ENCODE measurements at regions not wholly inside any gene's neighbourhood (a gene's known extent, or its start where the extent isn't known, plus 50 kb on each side); places are given as distances from the start of the nearest gene placed in this dataset.
"Not testable (repeated sequence)": the region's sequence is repeated elsewhere in the genome, so short reads cannot be mapped to it uniquely, and the experiment has no call there.

DNA sequence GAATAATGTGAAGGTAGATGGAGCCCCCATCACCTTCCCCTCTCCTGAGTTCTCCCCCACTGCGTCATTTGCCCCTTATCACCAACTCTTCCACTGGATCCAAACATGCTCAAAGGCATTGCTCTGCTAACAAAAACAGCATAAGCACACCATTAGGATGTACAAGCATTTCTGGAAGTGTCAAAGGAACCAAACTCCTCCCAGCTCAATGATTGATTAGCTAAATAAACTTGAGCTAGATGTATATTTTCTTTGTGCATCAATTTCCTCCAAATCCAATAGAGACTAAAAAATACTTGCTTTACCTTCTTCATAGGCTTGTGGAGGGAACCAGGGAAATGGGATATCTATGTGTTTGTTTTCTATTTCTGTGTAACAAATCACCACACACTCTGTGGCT, 248.4 kb upstream of the JARID2 start:
- no peak for DNase-seq (ENCODE audit: low read depth in 3 of 3, low spot score in 2 of 3)

DNA sequence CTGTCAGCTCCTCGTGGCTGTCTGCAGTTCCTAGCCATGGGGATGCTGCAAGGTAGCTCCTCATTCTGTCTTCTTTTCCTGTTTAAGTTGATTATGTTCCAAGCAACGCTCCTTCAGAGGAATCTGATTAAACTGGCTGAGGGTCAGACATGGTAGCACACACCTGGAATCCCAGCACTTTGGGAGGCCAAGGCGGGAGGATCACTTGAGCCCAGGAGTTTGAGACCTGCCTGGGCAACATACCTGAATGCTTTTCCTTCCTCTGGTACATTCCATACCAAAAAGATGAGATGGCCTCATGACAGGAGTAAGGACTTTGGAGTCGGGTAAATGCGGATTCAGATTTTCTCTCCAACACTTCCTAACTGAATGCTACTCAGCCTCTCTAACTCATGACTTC, 246.8 kb upstream of the JARID2 start:
- DNase-seq (ENCODE audit: low read depth in 3 of 3, low spot score in 2 of 3) = no peak

DNA sequence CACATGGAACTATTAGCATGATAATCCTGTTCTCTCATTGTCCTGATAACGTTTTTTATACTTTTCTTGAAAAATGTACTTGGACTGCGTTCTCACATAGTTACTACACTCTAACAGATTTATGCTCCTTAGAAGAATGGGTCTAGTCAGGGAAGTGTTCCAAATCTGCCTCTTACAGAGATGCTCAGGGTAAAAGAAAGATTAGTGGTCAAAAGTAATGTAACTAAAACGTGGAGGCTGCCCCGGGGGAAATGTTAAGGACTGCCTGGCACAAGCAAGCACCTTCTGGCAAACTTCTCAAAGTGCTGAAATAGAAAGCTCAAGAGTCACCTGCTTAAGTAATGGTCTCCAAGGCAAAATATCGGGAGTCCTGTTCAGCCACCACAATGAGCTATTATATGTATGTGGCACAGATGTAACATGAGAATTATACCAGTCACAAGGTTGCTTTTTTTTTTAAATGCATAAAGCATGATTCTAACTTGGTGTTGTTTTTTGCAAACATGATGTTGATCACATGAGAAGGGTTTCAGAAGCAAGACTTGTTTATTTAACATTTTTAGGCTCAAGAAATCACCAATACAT, 244.5 kb upstream of the JARID2 start:
- no peak for DNase-seq (ENCODE audit: low read depth in 3 of 3, low spot score in 2 of 3)

DNA sequence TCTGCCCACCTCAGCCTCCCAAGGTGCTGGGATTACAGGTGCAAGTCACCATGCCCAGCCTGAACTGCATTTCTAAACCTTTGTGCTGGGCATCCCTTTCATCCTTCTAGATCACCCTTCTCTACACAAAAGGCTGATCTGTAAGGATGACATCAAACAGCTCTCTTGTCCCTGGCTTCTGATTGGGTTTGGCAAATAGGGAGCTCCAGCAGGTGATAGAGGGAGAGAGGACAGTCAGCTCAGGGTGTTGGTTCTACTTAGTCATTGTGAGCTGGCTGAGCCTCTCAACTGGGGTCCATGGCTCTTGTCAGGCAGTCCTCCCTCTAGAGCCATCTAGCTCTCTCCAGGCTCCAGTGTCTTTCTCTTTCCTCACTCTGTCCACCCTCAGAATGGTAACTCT, 237.6 kb upstream of the JARID2 start:
- DNase-seq (ENCODE audit: low read depth in 3 of 3, low spot score in 2 of 3) = no peak

DNA sequence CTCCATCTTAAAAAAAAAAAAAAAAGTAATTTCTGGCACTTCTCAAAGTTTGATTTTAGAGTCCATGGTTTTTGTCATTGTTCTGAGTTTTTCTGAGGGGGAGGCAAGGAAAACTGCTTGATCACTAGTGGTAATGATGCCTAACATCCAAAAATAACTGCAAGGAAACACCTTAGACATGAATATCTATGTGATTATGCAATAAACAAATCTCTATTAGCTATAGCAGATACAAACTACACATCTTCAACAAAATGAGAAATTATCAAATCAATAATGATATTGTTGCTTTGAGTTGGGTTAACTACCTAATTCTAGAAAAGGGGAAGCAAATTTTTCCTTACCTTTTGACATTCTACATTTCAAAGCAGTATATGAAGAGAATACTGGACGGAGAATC, 230.9 kb upstream of the JARID2 start:
- DNase-seq (ENCODE audit: low read depth in 3 of 3, low spot score in 2 of 3) = no peak

DNA sequence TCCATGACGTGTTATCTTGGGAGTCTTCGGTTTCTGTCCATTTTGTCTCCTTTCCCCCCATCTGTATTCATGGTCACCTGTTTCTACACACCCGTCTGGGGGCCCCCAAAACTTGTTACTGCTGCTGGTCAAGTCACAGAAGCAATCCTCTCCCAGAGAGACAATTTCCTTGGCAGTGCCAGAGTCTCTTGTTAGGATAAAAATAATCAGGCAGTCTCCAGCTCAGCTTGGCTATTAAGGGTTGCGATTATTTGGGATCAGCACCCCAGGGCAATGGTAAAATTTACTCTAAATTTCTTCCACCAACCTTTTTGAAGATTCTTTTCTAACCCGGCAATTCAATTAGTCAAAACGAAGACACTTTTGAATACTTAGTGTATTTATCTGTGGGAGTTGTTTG, 229.1 kb upstream of the JARID2 start:
- DNase-seq (ENCODE audit: low read depth in 3 of 3, low spot score in 2 of 3) = no peak

DNA sequence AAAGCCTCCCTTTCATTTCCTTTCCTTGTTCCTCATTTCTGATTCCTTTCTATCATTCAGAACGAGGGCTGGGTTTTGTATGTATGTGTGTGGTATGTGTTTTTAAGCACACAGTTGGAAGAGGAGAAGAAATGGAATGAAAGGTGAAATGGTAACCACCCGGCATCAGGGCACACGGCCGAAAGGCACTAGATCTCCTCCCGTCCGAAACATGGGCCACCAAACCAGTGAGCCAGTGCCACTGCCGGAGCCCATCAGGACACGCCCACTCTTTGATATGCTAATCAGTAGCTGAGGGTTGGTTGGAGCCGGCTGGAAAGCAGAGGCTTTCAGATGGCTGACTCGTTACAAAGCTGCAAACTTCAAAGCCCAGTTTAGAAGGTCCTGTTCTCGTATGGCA, 228.6 kb upstream of the JARID2 start:
- DNase-seq (ENCODE audit: low read depth in 3 of 3, low spot score in 2 of 3) = no peak

DNA sequence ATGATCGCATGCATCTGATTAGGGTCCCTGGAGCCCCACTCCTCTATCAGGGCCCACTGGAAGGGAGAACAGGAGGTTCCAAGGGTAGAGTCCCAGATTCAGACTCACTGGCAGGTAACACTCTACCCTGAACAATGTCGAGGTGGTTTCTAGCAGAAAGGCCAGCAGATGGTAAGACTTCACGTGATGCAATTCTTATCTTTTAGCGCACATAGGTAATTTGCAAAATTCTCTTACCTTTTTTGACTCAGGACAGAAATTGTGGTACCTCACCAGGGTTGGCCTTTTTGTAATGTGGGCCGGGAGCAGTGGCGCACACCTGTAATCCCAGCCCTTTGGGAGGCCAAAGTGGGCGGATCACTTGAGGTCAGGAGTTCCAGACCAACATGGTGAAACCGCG, 228.1 kb upstream of the JARID2 start:
- DNase-seq (ENCODE audit: low read depth in 3 of 3, low spot score in 2 of 3) = no peak

DNA sequence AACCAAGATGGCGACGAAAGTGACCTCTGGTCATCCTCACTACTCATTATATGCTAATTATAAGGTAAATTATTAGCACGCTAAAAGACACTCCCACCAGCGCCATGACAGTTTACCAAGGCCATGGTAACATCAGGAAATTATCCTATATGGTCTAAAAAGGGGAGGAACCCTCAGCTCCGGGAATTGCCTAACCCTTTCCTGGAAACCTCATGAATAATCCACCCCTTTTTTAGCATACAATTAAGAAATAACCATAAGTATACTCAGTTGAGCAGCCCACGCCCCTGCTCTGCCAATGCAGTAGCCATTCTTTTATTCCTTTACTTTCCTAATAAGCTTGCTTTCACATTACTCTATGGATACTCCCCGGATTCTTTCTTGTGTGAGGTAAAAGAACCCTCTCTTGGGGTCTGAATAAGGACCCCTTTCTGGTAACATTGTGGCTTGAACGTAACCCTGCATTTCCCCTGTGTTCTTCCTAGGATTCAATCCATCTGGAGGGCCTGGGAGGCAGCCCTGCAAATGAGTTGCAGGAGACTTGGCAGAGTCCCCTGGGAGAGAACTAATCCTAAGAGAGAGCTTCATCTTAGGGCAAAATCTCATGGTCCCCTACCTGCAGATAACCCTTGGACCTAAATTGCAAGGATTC, 225.6 kb upstream of the JARID2 start:
- no peak for DNase-seq (ENCODE audit: low read depth in 3 of 3, low spot score in 2 of 3)

DNA sequence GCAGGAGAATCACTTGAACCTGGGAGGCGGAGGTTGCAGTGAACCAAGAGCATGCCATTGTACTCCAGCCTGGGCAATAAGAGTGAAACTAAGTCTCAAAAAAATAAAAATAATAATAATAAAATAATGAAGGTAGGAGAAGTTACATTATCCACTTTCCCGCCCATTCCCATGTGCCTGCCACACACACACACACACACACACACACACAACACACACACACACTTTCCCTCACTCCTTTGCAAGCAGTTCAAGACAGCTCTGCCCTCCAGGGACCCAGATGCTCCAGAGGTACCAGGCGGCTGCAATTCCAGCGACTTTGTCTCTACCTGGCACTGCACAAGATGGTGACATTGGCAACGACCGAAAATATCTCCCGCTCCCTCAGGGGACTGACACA, 224.8 kb upstream of the JARID2 start:
- no peak for DNase-seq (ENCODE audit: low read depth in 3 of 3, low spot score in 2 of 3)

DNA sequence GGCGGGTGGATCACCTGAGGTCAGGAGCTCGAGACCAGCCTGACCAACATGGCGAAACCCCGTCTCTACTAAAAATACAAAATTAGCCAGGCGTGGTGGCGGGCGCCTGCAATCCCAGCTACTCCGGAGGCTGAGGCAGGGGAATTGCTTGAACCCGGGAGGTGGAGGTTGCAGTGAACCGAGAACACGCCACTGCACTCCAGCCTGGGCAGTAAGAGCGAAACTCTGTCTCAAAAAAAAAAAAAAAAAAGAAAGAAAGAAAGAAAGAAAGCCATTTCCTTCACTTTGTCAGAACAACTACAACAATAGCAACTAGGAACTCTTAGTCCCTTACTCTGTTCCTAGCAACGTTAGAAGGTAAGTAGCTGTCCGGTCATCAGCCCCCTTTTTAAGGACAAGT, 222.9 kb upstream of the JARID2 start:
- DNase-seq (ENCODE audit: low read depth in 3 of 3, low spot score in 2 of 3) = not testable (repeated sequence)

DNA sequence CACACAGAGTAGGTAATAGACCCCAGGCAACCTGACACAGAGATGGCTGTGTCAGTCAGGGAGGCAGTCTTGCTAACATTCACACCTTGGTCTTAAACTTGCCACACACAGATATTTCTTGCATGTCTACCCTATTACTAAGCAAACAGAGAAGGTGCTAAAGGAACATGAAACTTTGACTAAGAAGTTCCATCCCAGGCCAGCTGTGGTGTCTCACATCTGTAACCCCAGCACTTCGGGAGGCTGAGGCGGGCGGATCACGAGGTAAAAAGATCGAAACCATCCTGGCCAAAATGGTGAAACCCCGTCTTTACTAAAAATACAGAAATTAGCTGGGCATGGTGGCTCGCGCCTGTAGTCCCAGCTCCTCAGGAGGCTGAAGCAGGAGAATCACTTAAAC, 222.4 kb upstream of the JARID2 start:
- no peak for DNase-seq (ENCODE audit: low read depth in 3 of 3, low spot score in 2 of 3)

DNA sequence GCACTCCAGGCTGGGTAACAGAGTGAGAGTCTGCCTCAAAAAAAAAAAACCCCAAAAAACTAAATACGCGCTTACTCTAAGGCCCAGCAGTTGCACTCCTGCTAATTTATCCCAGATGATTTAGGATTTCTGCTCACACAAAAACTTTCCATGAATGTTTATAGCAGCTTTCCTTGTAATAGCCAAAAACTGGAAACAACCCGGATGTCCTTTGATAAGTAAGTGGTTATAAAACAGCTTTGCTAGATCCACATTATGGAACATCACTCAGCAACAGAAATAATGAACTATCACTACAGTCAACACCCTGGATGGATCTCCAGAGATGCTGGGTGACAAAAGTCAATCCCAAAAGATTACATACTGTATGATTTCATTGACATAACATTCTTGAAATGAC, 220.4 kb upstream of the JARID2 start:
- no peak for DNase-seq (ENCODE audit: low read depth in 3 of 3, low spot score in 2 of 3)

DNA sequence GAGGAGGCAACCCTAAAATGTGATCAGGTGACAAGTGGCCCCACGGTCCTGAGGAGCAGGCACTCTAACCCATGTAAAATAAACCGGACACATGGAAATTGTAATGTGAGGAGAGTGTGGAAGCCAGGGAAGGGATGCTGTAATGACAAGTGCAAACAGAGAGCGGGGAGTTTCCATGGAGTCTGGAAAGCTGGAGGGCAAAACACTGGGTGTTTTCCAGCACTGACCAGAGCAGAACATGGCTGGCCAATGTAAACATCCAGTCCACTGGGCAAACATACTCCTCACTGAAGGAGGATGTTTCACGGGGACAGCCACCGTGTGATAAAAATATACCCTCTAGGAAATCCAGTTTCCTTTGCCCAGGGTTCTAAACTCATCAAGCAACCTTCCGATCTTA, 219.0 kb upstream of the JARID2 start:
- no peak for DNase-seq (ENCODE audit: low read depth in 3 of 3, low spot score in 2 of 3)

DNA sequence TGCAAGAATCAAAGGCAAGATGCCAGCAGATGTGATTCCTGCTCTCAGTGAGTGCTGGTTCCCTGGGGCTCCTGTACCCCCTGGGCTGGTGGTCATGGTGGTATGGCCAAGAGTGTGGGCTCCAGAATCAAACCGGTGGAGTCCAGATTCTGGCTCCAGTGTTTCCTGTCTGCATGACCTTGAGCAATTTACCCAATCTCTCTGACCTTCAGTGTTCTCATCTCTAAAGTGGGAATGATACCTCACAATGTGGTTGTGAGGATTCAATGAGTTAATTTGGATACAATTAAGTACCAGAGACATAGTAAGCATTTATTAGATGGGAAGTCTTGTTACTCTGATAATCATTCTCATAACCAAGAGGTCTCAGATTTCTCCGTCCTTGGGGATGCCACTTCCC, 218.4 kb upstream of the JARID2 start:
- DNase-seq (ENCODE audit: low read depth in 3 of 3, low spot score in 2 of 3) = no peak

DNA sequence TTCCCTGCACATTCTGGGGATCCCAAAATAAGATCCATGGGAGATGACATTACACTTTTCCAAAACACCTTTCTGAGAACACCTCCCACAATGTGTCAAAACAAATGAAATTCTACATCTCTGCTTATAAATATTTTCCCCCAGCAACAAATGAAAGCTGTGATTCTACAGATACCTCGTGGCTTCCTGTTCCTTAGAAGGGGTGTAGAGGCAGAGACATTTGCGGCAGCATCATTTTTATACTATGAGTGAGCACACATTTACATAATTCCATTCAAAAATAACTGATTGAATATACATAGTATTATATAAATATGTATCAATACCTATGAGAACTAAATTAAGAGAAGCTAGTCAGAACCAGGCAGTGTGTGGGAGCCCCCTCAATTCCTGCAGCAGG, 213.9 kb upstream of the JARID2 start:
- no peak for DNase-seq (ENCODE audit: low read depth in 3 of 3, low spot score in 2 of 3)

DNA sequence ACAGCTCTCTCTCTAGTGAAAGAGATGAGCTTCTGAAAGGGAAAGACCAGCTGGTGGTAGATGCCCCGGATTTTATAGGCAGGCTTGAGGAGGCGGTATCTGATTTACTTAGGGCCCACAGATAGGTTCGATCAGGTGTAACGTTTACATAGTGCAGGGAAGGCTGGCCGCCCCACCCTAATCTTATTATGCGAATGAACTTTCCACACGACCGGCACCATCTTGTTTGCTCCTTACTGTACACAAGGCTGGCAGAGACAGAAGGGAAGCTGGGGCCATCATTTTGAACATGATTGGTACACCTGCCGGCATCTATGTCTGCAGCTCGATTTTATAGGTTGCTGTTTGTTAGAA, 212.0 kb upstream of the JARID2 start:
- DNase-seq (ENCODE audit: low read depth in 3 of 3, low spot score in 2 of 3) = no peak

DNA sequence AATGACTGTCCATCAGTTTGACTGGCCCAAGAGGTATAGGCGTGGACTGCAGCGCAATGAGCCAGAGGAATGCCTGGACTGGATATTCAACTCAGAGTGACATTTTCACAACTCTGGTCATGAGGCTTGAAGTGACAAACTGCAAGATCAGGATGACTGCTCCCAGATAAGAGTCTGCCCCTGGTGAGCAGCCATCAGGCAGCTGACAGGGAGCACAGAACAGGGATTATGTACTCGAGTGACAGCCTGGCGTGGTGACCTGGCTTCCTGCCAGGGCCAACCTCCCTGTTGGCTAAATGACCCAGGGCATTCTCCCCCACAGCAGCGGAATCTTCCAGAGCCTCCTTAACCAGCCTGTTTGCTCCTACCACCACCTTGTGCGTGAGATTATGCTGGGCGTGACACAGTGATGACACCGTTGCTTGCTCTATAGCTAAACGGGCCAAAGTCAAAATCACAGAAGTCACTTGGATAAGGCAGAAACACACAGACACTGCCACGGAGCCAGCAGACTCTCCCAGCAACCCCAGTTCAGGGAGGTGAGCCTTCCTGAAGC, 209.1 kb upstream of the JARID2 start:
- peak; percentile 56 to 65 (median 64) for DNase-seq (ENCODE audit: low read depth in 3 of 3, low spot score in 2 of 3)

DNA sequence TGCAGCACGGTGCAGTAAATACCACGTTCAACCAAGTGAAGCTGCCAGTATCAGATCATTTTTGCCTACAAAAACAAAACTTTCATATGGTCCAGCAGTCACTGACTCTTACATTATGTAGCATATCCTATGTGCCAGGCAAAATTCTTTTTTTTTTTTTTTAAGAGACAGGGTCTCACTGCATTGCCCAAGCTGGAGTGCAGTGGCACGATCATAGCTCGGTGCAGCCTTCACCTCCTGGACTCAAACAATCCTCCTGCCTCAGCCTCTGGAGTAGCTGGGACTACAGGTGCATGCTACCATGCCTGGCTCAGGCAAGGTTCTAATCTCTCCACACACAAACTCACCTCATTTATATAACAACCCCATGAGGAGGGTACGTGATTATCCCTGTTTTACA, 208.6 kb upstream of the JARID2 start:
- no peak for DNase-seq (ENCODE audit: low read depth in 3 of 3, low spot score in 2 of 3)

DNA sequence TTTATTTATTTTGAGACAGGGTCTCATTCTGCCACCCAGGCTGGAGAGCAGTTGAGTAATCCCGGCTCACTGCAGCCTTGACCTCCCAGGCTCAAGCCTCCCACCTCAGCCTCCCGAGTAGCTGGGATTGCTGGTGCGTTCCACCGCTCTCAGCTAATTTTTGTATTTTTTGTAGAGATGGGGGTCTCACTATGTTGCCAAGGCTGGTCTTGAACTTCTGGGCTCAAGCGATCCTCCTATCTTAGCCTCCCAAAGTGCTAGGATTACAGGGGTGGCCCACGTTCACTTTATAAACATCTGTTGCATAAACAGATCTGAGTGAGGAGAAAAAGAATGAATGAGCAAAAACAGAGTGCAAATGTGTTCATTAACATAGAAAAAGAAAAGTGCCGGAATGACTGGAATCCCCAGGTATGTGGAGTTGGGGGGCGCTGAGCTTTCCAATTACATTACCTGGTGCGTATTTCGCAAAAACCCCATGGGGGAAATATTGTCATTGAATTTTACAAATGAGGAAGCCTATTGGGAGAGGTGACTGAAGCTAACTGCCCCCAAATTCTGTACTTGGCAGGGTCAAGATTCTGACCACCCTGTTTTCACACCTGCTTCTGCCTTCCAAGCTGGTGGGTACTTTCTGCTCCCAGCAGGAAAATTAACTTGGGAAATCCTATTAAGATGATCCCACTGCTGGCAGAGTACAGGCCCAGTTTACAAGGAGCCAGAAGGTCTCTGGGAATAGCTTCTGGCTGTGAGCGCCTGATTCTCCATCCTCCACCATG, 207.7 kb upstream of the JARID2 start:
- no peak for DNase-seq (ENCODE audit: low read depth in 3 of 3, low spot score in 2 of 3)

DNA sequence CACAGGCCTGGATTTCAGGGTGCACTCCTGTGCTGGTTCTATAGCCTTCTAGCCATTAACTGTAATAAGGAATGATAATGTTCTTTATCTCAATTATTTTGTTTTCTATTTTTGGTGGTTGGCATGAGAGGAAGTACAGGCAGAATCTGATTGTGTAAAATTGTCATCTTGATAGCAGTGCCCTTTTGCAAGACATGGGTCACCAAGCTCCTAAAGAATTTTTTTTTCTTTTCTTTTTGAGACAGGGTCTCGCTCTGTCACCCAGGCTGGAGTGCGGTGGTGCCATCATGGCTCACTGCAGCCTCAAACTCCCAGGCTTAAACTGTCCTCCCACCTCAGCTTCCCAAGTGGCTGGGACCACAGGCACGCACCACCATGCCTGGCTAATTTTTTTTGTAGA, 206.7 kb upstream of the JARID2 start:
- no peak for DNase-seq (ENCODE audit: low read depth in 3 of 3, low spot score in 2 of 3)

DNA sequence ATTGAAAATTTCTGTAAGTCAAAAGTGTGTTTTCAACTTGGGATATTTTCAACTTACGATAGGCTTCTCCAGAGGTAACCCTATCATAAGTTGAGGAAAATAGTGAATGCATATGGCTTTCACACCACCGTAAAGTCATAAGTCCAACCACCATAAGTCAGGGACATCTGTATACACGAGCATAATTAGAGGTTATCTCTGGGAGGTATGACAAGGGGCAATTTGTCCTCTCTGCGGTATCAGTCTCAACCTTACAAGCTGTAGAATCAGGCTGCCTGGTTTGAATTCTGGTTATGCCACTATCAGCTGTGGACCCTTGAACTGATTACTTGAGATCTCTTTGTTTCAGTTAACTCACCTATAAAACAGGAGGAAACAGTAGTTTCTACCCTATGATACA, 202.9 kb upstream of the JARID2 start:
- DNase-seq (ENCODE audit: low read depth in 3 of 3, low spot score in 2 of 3) = no peak

All from right renal cortex interstitium (tissue), 3 donors.